ENCODE measurements at regions not wholly inside any gene's neighbourhood (a gene's known extent, or its start where the extent isn't known, plus 50 kb on each side); places are given as distances from the start of the nearest gene placed in this dataset.

DNA sequence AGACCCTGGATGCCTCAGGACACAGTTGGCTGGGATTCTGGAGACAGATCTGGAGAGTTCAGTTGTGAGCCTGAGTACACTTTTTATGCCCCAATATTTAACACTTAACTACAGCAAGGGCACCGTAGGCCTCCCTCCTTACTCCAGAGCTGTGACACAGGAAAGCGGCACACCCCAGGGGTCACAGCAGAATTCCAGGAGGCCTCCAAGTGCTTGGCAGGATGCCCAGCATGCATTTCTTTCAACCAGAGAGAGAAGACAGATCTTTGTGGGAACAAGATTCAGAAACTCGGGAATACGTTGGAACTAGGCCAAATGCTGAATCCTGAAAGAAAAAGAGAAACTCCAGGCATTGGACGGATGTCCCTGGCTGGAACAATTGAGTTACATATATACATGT is 199.2 kb upstream of the NT5C1B start:
- BruUV-seq (replicated peaks): no TSS peak
- POLR2A ChIA-PET: no interaction called here
- no peak overlapping the region for H3K4me3 ChIP-seq (replicated peaks in 1 of 3; ENCODE audit: insufficient read depth in 1 of 3, low read depth in 2 of 3, low read length in 3 of 3)
- FAIRE-seq (no peak), DNase-seq (ENCODE audit: low spot score) (no peak), ATAC-seq (no peak)
- no peaks in the 10 kb centered on the region for H3K36me3 ChIP-seq (replicated peaks in 1 of 2; ENCODE audit: control insufficient read depth in 1 of 2, insufficient read depth in 2 of 2, low read length in 2 of 2)
- H3K27me3 ChIP-seq (ENCODE audit: control insufficient read depth in 1 of 2, insufficient read depth in 2 of 2, low read length in 2 of 2): peaks cover 0 to 11% of the 10 kb centered on the region in 2 experiments; a peak in 1 of 5 replicates
- in situ Hi-C loops (cut with HindIII; ENCODE audit: extremely low pct_ligation_motif_present, low pct_unique_long_range_greater_than_20kb) (no loop called here), intact Hi-C loops (cut with micrococcal nuclease; ENCODE audit: unreplicated experiment) (no loop called here)
- H3K4me2 ChIP-seq (ENCODE audit: low read depth, low read length): no peak overlapping the region
- H3K4me1 ChIP-seq (ENCODE audit: insufficient read depth, low read length): no peaks in the 10 kb centered on the region
- H3K27ac ChIP-seq (ENCODE audit: extremely low read length, insufficient read depth, low read length): no peak overlapping the region
- H2AFZ ChIP-seq (ENCODE audit: low read length): no peak overlapping the region
- CTCF ChIA-PET (ENCODE audit: low intra/inter-chr PET ratio, low total read pairs): no interaction called here
- TF ChIP-seq ZNF17 (CRISPR knock-in tag; IDR thresholded peaks at IDR 0.05) (no peak), RARA (CRISPR knock-in tag; IDR thresholded peaks at IDR 0.05) (no peak)
- TF ChIP-seq, protein P1, sequence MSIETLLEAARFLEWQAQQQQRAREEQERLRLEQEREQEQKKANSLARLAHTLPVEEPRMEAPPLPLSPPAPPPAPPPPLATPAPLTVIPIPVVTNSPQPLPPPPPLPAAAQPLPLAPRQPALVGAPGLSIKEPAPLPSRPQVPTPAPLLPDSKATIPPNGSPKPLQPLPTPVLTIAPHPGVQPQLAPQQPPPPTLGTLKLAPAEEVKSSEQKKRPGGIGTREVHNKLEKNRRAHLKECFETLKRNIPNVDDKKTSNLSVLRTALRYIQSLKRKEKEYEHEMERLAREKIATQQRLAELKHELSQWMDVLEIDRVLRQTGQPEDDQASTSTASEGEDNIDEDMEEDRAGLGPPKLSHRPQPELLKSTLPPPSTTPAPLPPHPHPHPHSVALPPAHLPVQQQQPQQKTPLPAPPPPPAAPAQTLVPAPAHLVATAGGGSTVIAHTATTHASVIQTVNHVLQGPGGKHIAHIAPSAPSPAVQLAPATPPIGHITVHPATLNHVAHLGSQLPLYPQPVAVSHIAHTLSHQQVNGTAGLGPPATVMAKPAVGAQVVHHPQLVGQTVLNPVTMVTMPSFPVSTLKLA (IDR thresholded peaks at IDR 0.05): peak; percentile 85; the same call in 1 of the 2 replicates
- peaks cover 3% of the 10 kb centered on the region; the same call in 1 of the 2 replicates for H4K20me1 ChIP-seq (ENCODE audit: insufficient read depth, low read length)
- no peaks in the 10 kb centered on the region for H3K79me2 ChIP-seq (ENCODE audit: insufficient read depth, low read length)
- H3K9ac ChIP-seq (ENCODE audit: insufficient read depth, low read depth, low read length): no peak overlapping the region
- no peaks in the 10 kb centered on the region for H3K9me3 ChIP-seq (ENCODE audit: low read length)
- 95% methylated on average over 5 of the region's 5 CpGs for WGBS (ENCODE audit: low lambda C conversion rate)

DNA sequence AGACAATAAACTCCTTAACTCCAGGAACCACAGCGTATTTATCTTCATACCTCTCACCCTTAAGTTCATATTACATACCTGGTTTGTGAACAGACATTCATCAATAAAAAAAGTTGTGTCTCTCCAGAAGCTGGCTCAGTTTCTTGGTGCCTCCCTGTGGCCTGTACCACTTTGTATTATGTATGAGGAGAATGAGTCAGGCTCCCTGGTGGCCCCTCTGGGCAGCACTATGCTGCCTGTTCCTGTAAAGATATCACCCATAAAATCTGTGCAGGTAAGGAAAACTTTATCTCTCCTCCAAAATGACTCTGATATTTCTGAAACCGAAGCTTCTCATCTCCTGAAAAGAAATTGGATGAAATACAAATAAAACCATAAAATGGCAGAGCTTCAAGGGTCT is 198.4 kb upstream of the NT5C1B start:
- ChIA-PET CTCF (ENCODE audit: low intra/inter-chr PET ratio, low total read pairs) (no interaction called here), POLR2A (no interaction called here)
- BruUV-seq (replicated peaks): no TSS peak
- H3K9ac ChIP-seq (ENCODE audit: insufficient read depth, low read depth, low read length): no peak overlapping the region
- no peak overlapping the region for H2AFZ ChIP-seq (ENCODE audit: low read length)
- no peaks in the 10 kb centered on the region; the same call in 1 of the 2 replicates for H4K20me1 ChIP-seq (ENCODE audit: insufficient read depth, low read length)
- in situ Hi-C loops (cut with HindIII; ENCODE audit: extremely low pct_ligation_motif_present, low pct_unique_long_range_greater_than_20kb) (no loop called here), intact Hi-C loops (cut with micrococcal nuclease; ENCODE audit: unreplicated experiment) (no loop called here)
- H3K79me2 ChIP-seq (ENCODE audit: insufficient read depth, low read length): no peaks in the 10 kb centered on the region
- no peak overlapping the region for H3K4me3 ChIP-seq (replicated peaks in 1 of 3; ENCODE audit: insufficient read depth in 1 of 3, low read depth in 2 of 3, low read length in 3 of 3)
- no peak overlapping the region for H3K4me2 ChIP-seq (ENCODE audit: low read depth, low read length)
- peak; percentile 51; the same call in 1 of the 3 replicates for ATAC-seq
- no peaks in the 10 kb centered on the region for H3K4me1 ChIP-seq (ENCODE audit: insufficient read depth, low read length)
- H3K9me3 ChIP-seq (ENCODE audit: low read length): no peaks in the 10 kb centered on the region
- no peak for DNase-seq (ENCODE audit: low spot score)
- H3K36me3 ChIP-seq (replicated peaks in 1 of 2; ENCODE audit: control insufficient read depth in 1 of 2, insufficient read depth in 2 of 2, low read length in 2 of 2): no peaks in the 10 kb centered on the region
- H3K27me3 ChIP-seq (ENCODE audit: control insufficient read depth in 1 of 2, insufficient read depth in 2 of 2, low read length in 2 of 2): peaks cover 0 to 8% of the 10 kb centered on the region in 2 experiments; a peak in 1 of 5 replicates
- WGBS (ENCODE audit: low lambda C conversion rate): 76% methylated on average over 2 of the region's 2 CpGs
- H3K27ac ChIP-seq (ENCODE audit: extremely low read length, insufficient read depth, low read length): no peak overlapping the region
- no peak for FAIRE-seq
- TF ChIP-seq ZNF75D (CRISPR knock-in tag; IDR thresholded peaks at IDR 0.05; ENCODE audit: borderline replicate concordance): no peak
- no peak for TF ChIP-seq ZBTB7A (CRISPR knock-in tag; IDR thresholded peaks at IDR 0.05)
- no peak for TF ChIP-seq REPIN1 (CRISPR knock-in tag; IDR thresholded peaks at IDR 0.05; ENCODE audit: borderline replicate concordance, low read depth)
- TF ChIP-seq ZNF724P (CRISPR knock-in tag; IDR thresholded peaks at IDR 0.05; ENCODE audit: borderline replicate concordance): no peak
- TF ChIP-seq SOX6 (IDR thresholded peaks at IDR 0.05): no peak
- TF ChIP-seq SOX6 (CRISPR knock-in tag; IDR thresholded peaks at IDR 0.05): no peak
- TF ChIP-seq ZFP36L2 (CRISPR knock-in tag; IDR thresholded peaks at IDR 0.05): no peak
- no peak for TF ChIP-seq NFKB2 (CRISPR knock-in tag; IDR thresholded peaks at IDR 0.05; ENCODE audit: borderline replicate concordance)
- TF ChIP-seq, protein P2, sequence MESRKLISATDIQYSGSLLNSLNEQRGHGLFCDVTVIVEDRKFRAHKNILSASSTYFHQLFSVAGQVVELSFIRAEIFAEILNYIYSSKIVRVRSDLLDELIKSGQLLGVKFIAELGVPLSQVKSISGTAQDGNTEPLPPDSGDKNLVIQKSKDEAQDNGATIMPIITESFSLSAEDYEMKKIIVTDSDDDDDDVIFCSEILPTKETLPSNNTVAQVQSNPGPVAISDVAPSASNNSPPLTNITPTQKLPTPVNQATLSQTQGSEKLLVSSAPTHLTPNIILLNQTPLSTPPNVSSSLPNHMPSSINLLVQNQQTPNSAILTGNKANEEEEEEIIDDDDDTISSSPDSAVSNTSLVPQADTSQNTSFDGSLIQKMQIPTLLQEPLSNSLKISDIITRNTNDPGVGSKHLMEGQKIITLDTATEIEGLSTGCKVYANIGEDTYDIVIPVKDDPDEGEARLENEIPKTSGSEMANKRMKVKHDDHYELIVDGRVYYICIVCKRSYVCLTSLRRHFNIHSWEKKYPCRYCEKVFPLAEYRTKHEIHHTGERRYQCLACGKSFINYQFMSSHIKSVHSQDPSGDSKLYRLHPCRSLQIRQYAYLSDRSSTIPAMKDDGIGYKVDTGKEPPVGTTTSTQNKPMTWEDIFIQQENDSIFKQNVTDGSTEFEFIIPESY (CRISPR knock-in tag; IDR thresholded peaks at IDR 0.05): no peak
